GM12878 (cell line): ENCODE measurements at regions not wholly inside any gene's neighbourhood (a gene's known extent, or its start where the extent isn't known, plus 50 kb on each side); places are given as distances from the start of the nearest gene placed in this dataset.

Experiments used
- ATAC-seq: fragments of 200-7000 bp; cut with Tn5 transposase; 3 replicates; pipeline ENCODE4 v1.9.1; 2020; ENCODE audit warnings: mild to moderate bottlenecking, moderate library complexity
- BruUV-seq: library from RNA; stranded (reverse); fragments of 400-500 nt; replicated peaks from 2 replicates; lab custom pipeline; 2021; lab: Mats Ljungman, UMichigan
- CTCF ChIA-PET: fragments of 300-600 bp; sonication (Branson Sonifier 250); formaldehyde crosslinking; extraction: SDS; loops from one replicate; lab custom pipeline; 2021; ENCODE audit warnings: inconsistent platforms; lab: Yijun Ruan, JAX
- POLR2A ChIA-PET: fragments of 350-600 bp; formaldehyde crosslinking; extraction: SDS; loops from one replicate; lab custom pipeline; 2021; ENCODE audit warnings: inconsistent platforms; lab: Charles Lee
- RAD21 ChIA-PET: fragments of 300-600 bp; sonication (Branson Sonifier 250); formaldehyde crosslinking; loops from one replicate; lab custom pipeline; 2023; ENCODE audit warnings: antibody characterized with exemption; ENCODE audit not compliant: unreplicated experiment; lab: Charles Lee
- SMC1A ChIA-PET: fragments of 300-600 bp; sonication (Branson Sonifier 250); formaldehyde crosslinking; loops from one replicate; lab custom pipeline; 2023; ENCODE audit not compliant: unreplicated experiment, uncharacterized antibody; lab: Charles Lee
- DNase-seq: peaks from one replicate; pipeline ENCODE4 v3.0.0-alpha.2; 2011; ENCODE audit warnings: low read depth, low spot score
- FAIRE-seq: peaks from 3 replicates; lab custom pipeline; 2011; peaks lifted over from hg19 to GRCh38; lab: Jason Lieb, UNC
- H2AFZ ChIP-seq: 2 replicates; pipeline ENCODE4 v1.6.0; 2011; ENCODE audit warnings: low read depth, low read length, control low read depth; ENCODE audit not compliant: control insufficient read depth
- H3K27ac ChIP-seq: 2 replicates; pipeline ENCODE4 v1.5.1; 2011; ENCODE audit warnings: control low read depth; ENCODE audit not compliant: control insufficient read depth, insufficient read depth
- H3K27me3 ChIP-seq, 2 experiments: replicated peaks in 1 of 2; 2 replicates each; pipeline versions ENCODE4 v1.6.0 to v1.6.1; 2011; ENCODE audit warnings: low read length in 1 of 2; ENCODE audit not compliant: control insufficient read depth in 2 of 2, insufficient read depth in 2 of 2
- H3K36me3 ChIP-seq, 2 experiments: 2 replicates each; pipeline ENCODE4 v1.5.1; 2011; ENCODE audit warnings: low read length in 1 of 2; ENCODE audit not compliant: control insufficient read depth in 2 of 2, insufficient read depth in 2 of 2
- H3K4me1 ChIP-seq: 2 replicates; pipeline ENCODE4 v1.6.1; 2011; ENCODE audit warnings: mild to moderate bottlenecking, low read length, moderate library complexity, mixed read lengths; ENCODE audit not compliant: control insufficient read depth, insufficient read depth
- H3K4me2 ChIP-seq: 2 replicates; pipeline ENCODE4 v1.6.0; 2011; ENCODE audit warnings: control low read depth; ENCODE audit not compliant: control insufficient read depth, insufficient read depth
- H3K4me3 ChIP-seq: fragments of 200-600 bp; sonication (generic); 2 replicates; pipeline ENCODE4 v1.5.1; 2016
- H3K79me2 ChIP-seq: 2 replicates; pipeline ENCODE4 v1.6.0; 2011; ENCODE audit warnings: low read length; ENCODE audit not compliant: control insufficient read depth, insufficient read depth
- H3K9ac ChIP-seq: 2 replicates; pipeline ENCODE4 v1.8.0; 2011; ENCODE audit warnings: low read length, control low read depth, mixed read lengths; ENCODE audit not compliant: control insufficient read depth, insufficient read depth
- H3K9me3 ChIP-seq: replicated peaks from 3 replicates; pipeline ENCODE4 v1.5.1; 2011; ENCODE audit warnings: mild to moderate bottlenecking, low read length; ENCODE audit not compliant: control insufficient read depth, insufficient read depth
- H4K20me1 ChIP-seq: 2 replicates; pipeline ENCODE4 v1.6.0; 2011; ENCODE audit not compliant: control insufficient read depth, insufficient read depth
- BRCA1 ChIP-seq: IDR thresholded peaks from 2 replicates; pipeline ENCODE4 v1.6.1; 2011; ENCODE audit warnings: low read depth, low read length, improper control_type of control experiment
- CEBPB ChIP-seq, 2 experiments: fragments of 150-350 bp in 1 of 2; IDR thresholded peaks; 2 replicates each; pipeline ENCODE4 v1.6.1; 2012 to 2014; ENCODE audit warnings: low read depth in 2 of 2, low read length in 2 of 2, borderline replicate concordance in 1 of 2, inconsistent platforms in 1 of 2
- ETV6 ChIP-seq, 2 experiments: fragments of 450-650 bp in 1 of 2; IDR thresholded peaks in 1 of 2; conservative IDR thresholded peaks in 1 of 2; 2 replicates each; pipeline ENCODE4 v1.6.1; 2014; ENCODE audit warnings: antibody characterized with exemption in 1 of 2, borderline replicate concordance in 1 of 2, low read depth in 1 of 2, mild to moderate bottlenecking in 1 of 2, moderate library complexity in 1 of 2
- EZH2 ChIP-seq: IDR thresholded peaks from 2 replicates; pipeline ENCODE4 v1.6.1; 2012; ENCODE audit warnings: low read depth, mild to moderate bottlenecking, control low read depth, inconsistent platforms, low read length, borderline replicate concordance; ENCODE audit not compliant: control insufficient read depth
- HCFC1 ChIP-seq: fragments of 150-350 bp; IDR thresholded peaks from 2 replicates; pipeline ENCODE4 v1.6.1; 2014; ENCODE audit warnings: low read length
- IKZF2 ChIP-seq, 2 experiments: fragments of 450-650 bp; IDR thresholded peaks; 2 replicates each; pipeline ENCODE4 v1.6.1; 2017; ENCODE audit warnings: mild to moderate bottlenecking in 2 of 2, moderate library complexity in 2 of 2
- KLF5 ChIP-seq: fragments of 450-650 bp; IDR thresholded peaks from 2 replicates; pipeline ENCODE4 v1.6.1; 2014; ENCODE audit warnings: mild to moderate bottlenecking; ENCODE audit not compliant: partially characterized antibody
- MTA2 ChIP-seq: fragments of 450-650 bp; IDR thresholded peaks from 2 replicates; pipeline ENCODE4 v1.6.1; 2016; ENCODE audit warnings: low read depth, mild to moderate bottlenecking, moderate library complexity
- NR2C1 ChIP-seq: fragments of 450-650 bp; IDR thresholded peaks from 2 replicates; pipeline ENCODE4 v1.6.1; 2017; ENCODE audit warnings: antibody characterized with exemption, mild to moderate bottlenecking, moderate library complexity
- RAD51 ChIP-seq: fragments of 450-650 bp; IDR thresholded peaks from 2 replicates; pipeline ENCODE4 v1.6.1; 2016; ENCODE audit warnings: moderate library complexity, mild to moderate bottlenecking, inconsistent platforms
- SMAD1 ChIP-seq: fragments of 450-650 bp; IDR thresholded peaks from 2 replicates; pipeline ENCODE4 v1.6.1; 2018; ENCODE audit warnings: mild to moderate bottlenecking, low read depth; ENCODE audit not compliant: partially characterized antibody
- SREBF2 ChIP-seq: IDR thresholded peaks from 2 replicates; pipeline ENCODE4 v1.6.1; 2012; ENCODE audit warnings: mild to moderate bottlenecking, low read length
- STAT3 ChIP-seq: IDR thresholded peaks from 2 replicates; pipeline ENCODE4 v1.6.1; 2011; ENCODE audit warnings: low read depth, low read length, improper control_type of control experiment
- WGBS: methylation state at CpG from one replicate; pipeline ENCODE4 v1.1.6; 2016; ENCODE audit warnings: low lambda C conversion rate; ENCODE audit not compliant: insufficient replicate concordance, insufficient coverage; ENCODE audit errors: missing lambda C conversion rate; 5-methylcytosine and 5-hydroxymethylcytosine counted together
- in situ Hi-C: fragments of 300-500 bp; cut with MboI; formaldehyde crosslinking; loops from 9 replicates; pipeline ENCODE4 v1.14.3; 2018; ENCODE audit warnings: mixed read lengths
- intact Hi-C: fragments of 100-400 bp; cut with micrococcal nuclease; formaldehyde crosslinking; loops from one replicate; pipeline ENCODE4 v1.14.2; 2022; ENCODE audit not compliant: unreplicated experiment
- TF ChIP-seq, protein P1 (sequence below): fragments of 150-350 bp; IDR thresholded peaks from 2 replicates; pipeline ENCODE4 v1.6.1; 2016; ENCODE audit warnings: low read depth, low read length
- TF ChIP-seq, protein P2 (sequence below): IDR thresholded peaks from 2 replicates; pipeline ENCODE4 v1.6.1; 2012; ENCODE audit warnings: low read depth, low read length, improper control_type of control experiment
- TF ChIP-seq, protein P3 (sequence below): fragments of 450-650 bp; IDR thresholded peaks from 2 replicates; pipeline ENCODE4 v1.6.1; 2017; ENCODE audit warnings: borderline replicate concordance

DNA sequence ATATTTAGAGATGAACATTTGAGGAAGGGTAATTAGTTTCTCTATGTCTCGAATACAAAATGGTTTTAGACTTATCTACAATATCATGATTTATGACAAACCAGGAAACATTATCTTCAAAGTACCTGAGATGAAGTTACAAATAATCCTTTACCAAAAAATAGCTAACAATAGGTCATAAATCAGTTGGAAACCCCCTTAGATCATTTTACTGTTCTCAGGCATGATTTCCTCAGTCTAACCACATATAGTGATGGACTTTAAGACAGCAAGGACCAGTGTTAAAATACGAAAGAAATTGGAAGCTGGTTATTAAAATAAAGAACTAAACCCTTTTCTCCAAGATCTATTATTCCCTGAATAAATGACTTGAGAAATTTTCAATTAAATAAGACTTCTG is 235.4 kb downstream of the RASSF9 start (continued):
- TF ChIP-seq, protein P1, sequence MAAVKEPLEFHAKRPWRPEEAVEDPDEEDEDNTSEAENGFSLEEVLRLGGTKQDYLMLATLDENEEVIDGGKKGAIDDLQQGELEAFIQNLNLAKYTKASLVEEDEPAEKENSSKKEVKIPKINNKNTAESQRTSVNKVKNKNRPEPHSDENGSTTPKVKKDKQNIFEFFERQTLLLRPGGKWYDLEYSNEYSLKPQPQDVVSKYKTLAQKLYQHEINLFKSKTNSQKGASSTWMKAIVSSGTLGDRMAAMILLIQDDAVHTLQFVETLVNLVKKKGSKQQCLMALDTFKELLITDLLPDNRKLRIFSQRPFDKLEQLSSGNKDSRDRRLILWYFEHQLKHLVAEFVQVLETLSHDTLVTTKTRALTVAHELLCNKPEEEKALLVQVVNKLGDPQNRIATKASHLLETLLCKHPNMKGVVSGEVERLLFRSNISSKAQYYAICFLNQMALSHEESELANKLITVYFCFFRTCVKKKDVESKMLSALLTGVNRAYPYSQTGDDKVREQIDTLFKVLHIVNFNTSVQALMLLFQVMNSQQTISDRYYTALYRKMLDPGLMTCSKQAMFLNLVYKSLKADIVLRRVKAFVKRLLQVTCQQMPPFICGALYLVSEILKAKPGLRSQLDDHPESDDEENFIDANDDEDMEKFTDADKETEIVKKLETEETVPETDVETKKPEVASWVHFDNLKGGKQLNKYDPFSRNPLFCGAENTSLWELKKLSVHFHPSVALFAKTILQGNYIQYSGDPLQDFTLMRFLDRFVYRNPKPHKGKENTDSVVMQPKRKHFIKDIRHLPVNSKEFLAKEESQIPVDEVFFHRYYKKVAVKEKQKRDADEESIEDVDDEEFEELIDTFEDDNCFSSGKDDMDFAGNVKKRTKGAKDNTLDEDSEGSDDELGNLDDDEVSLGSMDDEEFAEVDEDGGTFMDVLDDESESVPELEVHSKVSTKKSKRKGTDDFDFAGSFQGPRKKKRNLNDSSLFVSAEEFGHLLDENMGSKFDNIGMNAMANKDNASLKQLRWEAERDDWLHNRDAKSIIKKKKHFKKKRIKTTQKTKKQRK, result no peak
- TF ChIP-seq, protein P2, sequence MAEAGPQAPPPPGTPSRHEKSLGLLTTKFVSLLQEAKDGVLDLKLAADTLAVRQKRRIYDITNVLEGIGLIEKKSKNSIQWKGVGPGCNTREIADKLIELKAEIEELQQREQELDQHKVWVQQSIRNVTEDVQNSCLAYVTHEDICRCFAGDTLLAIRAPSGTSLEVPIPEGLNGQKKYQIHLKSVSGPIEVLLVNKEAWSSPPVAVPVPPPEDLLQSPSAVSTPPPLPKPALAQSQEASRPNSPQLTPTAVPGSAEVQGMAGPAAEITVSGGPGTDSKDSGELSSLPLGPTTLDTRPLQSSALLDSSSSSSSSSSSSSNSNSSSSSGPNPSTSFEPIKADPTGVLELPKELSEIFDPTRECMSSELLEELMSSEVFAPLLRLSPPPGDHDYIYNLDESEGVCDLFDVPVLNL, result no peak
- TF ChIP-seq RAD51, result no peak

DNA sequence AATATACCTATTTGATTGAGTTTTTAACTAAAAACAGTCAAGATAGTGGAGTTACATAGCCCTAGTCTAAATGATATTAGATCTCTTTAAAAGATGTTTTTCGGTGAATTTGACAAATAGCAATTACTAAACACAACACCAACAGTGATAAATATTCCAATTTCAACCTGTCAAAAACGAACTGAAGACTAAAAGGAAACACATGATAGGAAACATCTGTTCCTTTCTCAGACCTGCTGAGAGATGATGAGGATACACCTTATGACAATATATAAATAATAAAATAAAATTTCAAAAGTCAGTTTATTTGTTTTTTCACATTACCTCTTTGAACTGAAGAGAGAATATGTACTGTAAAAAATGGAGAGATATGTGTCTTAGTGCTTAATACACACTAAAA is 232.7 kb downstream of the RASSF9 start:
- no peak overlapping the region for H2AFZ ChIP-seq
- no peak for DNase-seq
- CTCF ChIA-PET, result interaction anchor here (1.2 to 1.9 kb wide), 2 partner anchors 42 to 263 kb away, joined by 3 to 4 read pairs; no protein-coding TSS in a partner anchor
- no peak overlapping the region for H3K27ac ChIP-seq
- RAD21 ChIA-PET, result no interaction called here
- POLR2A ChIA-PET, result no interaction called here
- intact Hi-C loops (no loop called here), in situ Hi-C loops (no loop called here)
- SMC1A ChIA-PET, result no interaction called here
- WGBS, result 0% methylated on average over 2 of the region's 2 CpGs
- H3K4me3 ChIP-seq, result no peak overlapping the region
- no peaks in the 10 kb centered on the region for H3K27me3 ChIP-seq
- H3K4me2 ChIP-seq, result no peak overlapping the region
- ATAC-seq, result no peak
- BruUV-seq, result no TSS peak
- no peaks in the 10 kb centered on the region for H3K9me3 ChIP-seq
- FAIRE-seq, result no peak
- H4K20me1 ChIP-seq, result no peaks in the 10 kb centered on the region
- no peaks in the 10 kb centered on the region for H3K79me2 ChIP-seq
- H3K4me1 ChIP-seq, result no peaks in the 10 kb centered on the region
- no peak overlapping the region for H3K9ac ChIP-seq
- no peaks in the 10 kb centered on the region for H3K36me3 ChIP-seq
- TF ChIP-seq BRCA1, result no peak
- no peak for TF ChIP-seq HCFC1
- no peak for TF ChIP-seq EZH2
- TF ChIP-seq NR2C1, result no peak
- TF ChIP-seq STAT3, result no peak
- TF ChIP-seq MTA2, result no peak
- no peak for TF ChIP-seq ETV6 (conservative IDR thresholded peaks at IDR 0.05 in 1 of 2, IDR thresholded peaks at IDR 0.05 in 1 of 2; ENCODE audit: borderline replicate concordance in 1 of 2, low read depth in 1 of 2)
- TF ChIP-seq, protein P3, sequence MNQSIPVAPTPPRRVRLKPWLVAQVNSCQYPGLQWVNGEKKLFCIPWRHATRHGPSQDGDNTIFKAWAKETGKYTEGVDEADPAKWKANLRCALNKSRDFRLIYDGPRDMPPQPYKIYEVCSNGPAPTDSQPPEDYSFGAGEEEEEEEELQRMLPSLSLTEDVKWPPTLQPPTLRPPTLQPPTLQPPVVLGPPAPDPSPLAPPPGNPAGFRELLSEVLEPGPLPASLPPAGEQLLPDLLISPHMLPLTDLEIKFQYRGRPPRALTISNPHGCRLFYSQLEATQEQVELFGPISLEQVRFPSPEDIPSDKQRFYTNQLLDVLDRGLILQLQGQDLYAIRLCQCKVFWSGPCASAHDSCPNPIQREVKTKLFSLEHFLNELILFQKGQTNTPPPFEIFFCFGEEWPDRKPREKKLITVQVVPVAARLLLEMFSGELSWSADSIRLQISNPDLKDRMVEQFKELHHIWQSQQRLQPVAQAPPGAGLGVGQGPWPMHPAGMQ, result no peak
- no peak for TF ChIP-seq CEBPB (IDR thresholded peaks at IDR 0.05; ENCODE audit: borderline replicate concordance in 1 of 2, low read depth in 2 of 2, low read length in 2 of 2)
- no peak for TF ChIP-seq SMAD1
- TF ChIP-seq KLF5, result no peak
- no peak for TF ChIP-seq IKZF2 (IDR thresholded peaks at IDR 0.05)
- TF ChIP-seq SREBF2, result no peak
